Pulmonary artery endothelial cell (primary cell): ENCODE measurements at regions not wholly inside any gene's neighbourhood (a gene's known extent, or its start where the extent isn't known, plus 50 kb on each side); places are given as distances from the start of the nearest gene placed in this dataset.
"Not testable (repeated sequence)": the region's sequence is repeated elsewhere in the genome, so short reads cannot be mapped to it uniquely, and the experiment has no call there.

ENCODE experiments used
- DNase-seq: peaks from one replicate; pipeline ENCODE4 v3.0.0-alpha.2; 2011; ENCODE audit warnings: low read depth, low spot score

- DNase-seq = not testable (repeated sequence)
Observed at GRCh38 chr6:2317498-2317897, 72.1 kb upstream of the GMDS start.

DNA sequence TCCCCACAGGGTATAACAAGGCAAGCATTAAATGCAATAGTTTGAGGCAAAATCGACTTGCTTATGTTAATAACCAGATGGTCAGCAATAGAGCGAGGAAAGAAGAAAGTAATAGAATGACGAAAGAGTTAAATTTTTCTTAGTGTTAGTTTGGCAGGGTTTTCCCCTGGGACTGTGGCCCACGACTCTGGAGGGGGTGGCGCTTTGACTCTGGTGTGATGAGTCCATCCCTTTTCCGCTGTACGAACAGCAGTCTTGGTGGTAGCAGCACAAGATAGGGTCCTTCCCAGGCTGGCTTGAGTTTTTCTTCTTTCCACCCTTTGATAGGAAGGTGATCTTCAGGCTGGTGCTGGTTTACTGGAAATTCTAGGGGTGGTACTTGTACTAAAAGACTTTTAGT, 69.2 kb upstream of the GMDS start:
- no peak for DNase-seq

GRCh38 chr6:2310042-2310441, 64.6 kb upstream of the GMDS start:
- no peak for DNase-seq

DNA sequence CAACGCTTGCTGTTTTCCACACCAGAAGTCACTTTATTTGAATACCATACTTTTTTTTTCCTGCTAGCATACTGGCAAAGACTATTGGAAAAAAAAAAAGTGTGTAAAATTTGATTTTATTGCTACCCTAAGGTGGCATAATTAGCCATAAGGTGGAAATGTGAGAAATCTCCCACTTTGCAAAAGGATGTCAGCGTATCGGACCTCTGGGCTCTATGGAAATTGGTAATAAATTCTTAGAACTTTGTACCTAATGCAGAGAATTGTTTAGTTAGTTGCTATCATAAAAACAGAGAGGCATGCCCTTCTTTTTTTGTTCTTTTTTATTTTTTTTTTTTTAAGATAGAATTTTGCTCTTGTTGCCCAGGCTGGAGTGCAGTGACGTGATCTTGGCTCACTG, 63.7 kb upstream of the GMDS start:
- DNase-seq = no peak

DNA sequence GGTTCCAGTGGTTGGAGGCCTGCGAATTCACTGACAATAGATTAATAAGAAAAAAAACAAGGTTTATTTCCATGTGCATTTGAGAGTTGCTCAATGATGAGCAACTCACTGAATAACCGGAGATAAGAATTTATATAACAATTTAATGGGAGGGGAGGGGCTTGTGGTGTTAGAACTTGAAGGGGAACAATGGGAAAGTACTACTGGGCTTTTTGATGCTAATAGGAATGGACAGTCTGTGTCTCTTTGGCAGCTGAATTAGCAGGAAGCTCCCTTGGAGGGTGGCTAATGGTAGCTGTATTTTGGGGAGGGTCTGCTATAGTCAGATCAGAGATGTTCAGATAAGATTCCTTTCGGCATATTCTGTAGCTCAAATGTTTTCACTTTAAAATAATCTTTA, 62.4 kb upstream of the GMDS start:
- no peak for DNase-seq

DNA sequence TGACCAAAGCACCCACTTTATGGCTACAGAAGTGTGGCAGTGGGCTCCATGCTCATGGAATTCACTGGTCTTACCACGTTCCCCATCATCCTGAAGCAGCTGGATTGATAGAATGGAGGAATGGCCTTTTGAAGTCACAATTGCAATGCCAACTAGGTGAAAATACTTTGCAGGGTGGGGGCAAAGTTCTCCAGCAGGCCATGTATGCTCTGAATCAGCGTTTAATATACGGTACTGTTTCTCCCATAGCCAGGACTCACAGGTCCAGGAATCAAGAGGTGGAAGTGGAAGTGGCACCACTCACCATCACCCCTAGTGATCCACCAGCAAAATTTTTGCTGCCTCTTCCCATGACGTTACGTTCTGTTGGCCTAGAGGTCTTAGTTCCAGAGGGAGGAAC, 60.5 kb upstream of the GMDS start:
- DNase-seq = no peak

DNA sequence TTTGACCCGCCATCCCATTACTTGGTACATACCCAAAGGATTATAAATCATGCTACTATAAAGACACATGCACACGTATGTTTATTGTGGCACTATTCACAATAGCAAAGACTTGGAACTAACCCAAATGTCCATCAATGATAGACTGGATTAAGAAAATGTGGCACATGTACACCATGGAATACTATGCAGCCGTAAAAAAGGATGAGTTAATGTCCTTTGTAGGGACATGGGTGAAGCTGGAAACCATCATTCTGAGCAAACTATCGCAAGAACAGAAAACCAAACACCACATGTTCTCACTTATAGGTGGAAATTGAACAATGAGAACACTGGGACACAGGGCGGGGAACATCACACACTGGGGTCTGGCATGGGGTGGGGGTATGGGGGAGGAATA, 57.1 kb upstream of the GMDS start:
- not testable (repeated sequence) for DNase-seq

DNA sequence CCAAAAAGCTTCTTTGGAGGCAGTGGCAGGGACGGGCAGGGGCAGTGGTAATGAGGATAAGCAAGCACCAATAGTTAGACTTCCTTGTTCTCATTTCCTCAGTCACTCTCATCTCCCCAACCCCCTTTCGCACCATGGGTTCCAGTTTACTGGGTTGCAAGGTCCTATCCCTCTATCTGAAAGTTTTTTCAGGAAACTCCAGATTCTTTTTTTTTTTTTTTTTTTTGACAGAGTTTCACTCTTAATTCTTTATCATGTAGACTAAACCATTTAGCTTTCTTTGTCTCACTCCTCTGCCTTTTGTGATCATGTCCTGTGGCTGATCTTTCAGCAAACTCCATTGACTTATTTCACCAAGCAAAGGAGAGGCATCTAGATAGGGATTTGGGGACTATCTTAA, 51.4 kb upstream of the GMDS start:
- no peak for DNase-seq
